ENCODE measurements at regions not wholly inside any gene's neighbourhood (a gene's known extent, or its start where the extent isn't known, plus 50 kb on each side); places are given as distances from the start of the nearest gene placed in this dataset.
A peak's percentile ranks its signal among the peaks of the same experiment; 100 is the strongest.

DNA sequence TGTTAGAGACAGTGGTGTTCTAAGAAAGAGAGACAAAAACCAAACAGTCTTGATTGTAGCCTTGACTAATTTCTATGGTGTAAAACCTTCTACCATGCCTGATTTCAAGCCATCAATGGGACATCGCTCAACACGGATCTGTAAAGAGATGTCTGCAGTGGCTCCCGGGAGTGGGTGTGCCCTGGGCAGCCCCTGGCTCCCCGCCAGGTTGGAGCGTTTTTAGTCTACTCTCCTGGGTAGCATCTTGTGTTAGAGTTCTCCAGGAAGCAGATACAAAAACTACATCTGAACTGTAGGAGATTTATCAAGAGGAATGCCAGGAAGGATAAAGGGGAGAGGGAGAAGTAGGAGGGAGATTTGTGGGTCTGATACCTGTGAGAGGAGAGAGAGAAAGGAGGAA lies 1212.9 kb downstream of the BCL11B start:
- Mint-ChIP-seq H3K9me3 (no peaks in the 10 kb centered on the region), H3K27ac (ENCODE audit: low read depth) (no peak overlapping the region), H3K36me3 (ENCODE audit: insufficient read depth) (peaks cover 2% of the 10 kb centered on the region), H3K4me1 (no peaks in the 10 kb centered on the region), H3K4me3 (no peak overlapping the region), H3K27me3 (no peaks in the 10 kb centered on the region)
- DNase-seq (ENCODE audit: low spot score in 2 of 2) (no peak), ATAC-seq (replicated peaks; ENCODE audit: extremely low read depth, poor library complexity, severe bottlenecking) (no peak)

- DNase-seq (ENCODE audit: low spot score in 2 of 2), result no peak
- Mint-ChIP-seq H3K9me3 (no peaks in the 10 kb centered on the region), H3K4me1 (no peaks in the 10 kb centered on the region), H3K27me3 (no peaks in the 10 kb centered on the region), H3K4me3 (no peak overlapping the region), H3K36me3 (ENCODE audit: insufficient read depth) (no peaks in the 10 kb centered on the region), H3K27ac (ENCODE audit: low read depth) (no peak overlapping the region)
- ATAC-seq (replicated peaks; ENCODE audit: extremely low read depth, poor library complexity, severe bottlenecking), result no peak
Measured at GRCh38 chr14:98062083-98062482, 1209.9 kb downstream of the BCL11B start.

GRCh38 chr14:98069712-98070171 lies 1202.3 kb downstream of the BCL11B start:
- no peaks in the 10 kb centered on the region for H3K4me1 Mint-ChIP-seq
- H3K27ac Mint-ChIP-seq (ENCODE audit: low read depth), result no peak overlapping the region
- ATAC-seq (replicated peaks; ENCODE audit: extremely low read depth, poor library complexity, severe bottlenecking) (no peak), DNase-seq (ENCODE audit: low spot score in 2 of 2) (no peak)
- H3K9me3 Mint-ChIP-seq, result no peaks in the 10 kb centered on the region
- no peaks in the 10 kb centered on the region for H3K27me3 Mint-ChIP-seq
- no peak overlapping the region for H3K4me3 Mint-ChIP-seq
- H3K36me3 Mint-ChIP-seq (ENCODE audit: insufficient read depth), result no peaks in the 10 kb centered on the region

GRCh38 chr14:98070536-98070935 lies 1201.5 kb downstream of the BCL11B start:
- ATAC-seq (replicated peaks; ENCODE audit: extremely low read depth, poor library complexity, severe bottlenecking), result no peak

GRCh38 chr14:98074111-98074510 lies 1197.9 kb downstream of the BCL11B start:
- Mint-ChIP-seq H3K9me3 (no peaks in the 10 kb centered on the region), H3K36me3 (ENCODE audit: insufficient read depth) (no peaks in the 10 kb centered on the region), H3K27ac (ENCODE audit: low read depth) (no peak overlapping the region), H3K4me3 (no peak overlapping the region), H3K27me3 (no peaks in the 10 kb centered on the region), H3K4me1 (no peaks in the 10 kb centered on the region)
- DNase-seq (ENCODE audit: low spot score in 2 of 2) (no peak), ATAC-seq (replicated peaks; ENCODE audit: extremely low read depth, poor library complexity, severe bottlenecking) (no peak)

More at GRCh38 chr14:98070536-98070935, 1201.5 kb downstream of the BCL11B start:
- no peaks in the 10 kb centered on the region for H3K9me3 Mint-ChIP-seq
- no peaks in the 10 kb centered on the region for H3K36me3 Mint-ChIP-seq (ENCODE audit: insufficient read depth)
- no peak for DNase-seq (ENCODE audit: low spot score in 2 of 2)
- H3K4me3 Mint-ChIP-seq, result no peak overlapping the region
- H3K27ac Mint-ChIP-seq (ENCODE audit: low read depth), result no peak overlapping the region
- no peaks in the 10 kb centered on the region for H3K27me3 Mint-ChIP-seq
- H3K4me1 Mint-ChIP-seq, result no peaks in the 10 kb centered on the region

DNA sequence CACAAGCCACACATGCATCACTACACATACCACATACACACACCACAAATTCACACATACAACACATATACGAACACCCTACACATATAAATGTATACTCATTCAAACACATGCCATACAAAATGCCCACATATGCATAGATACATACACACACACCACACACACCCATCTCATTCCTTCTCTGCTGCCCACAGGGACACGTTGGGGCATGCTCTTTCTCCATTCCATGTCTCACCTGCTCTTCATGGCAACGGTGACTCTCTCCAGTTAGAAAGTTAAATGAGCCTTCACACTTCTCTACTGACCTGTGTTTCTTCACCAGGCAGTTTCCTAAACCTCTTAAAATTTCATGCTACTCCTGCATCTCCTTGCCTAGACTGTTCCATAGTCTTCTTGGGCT lies 1194.8 kb downstream of the BCL11B start:
- Mint-ChIP-seq H3K27me3 (no peaks in the 10 kb centered on the region), H3K4me1 (no peaks in the 10 kb centered on the region), H3K36me3 (ENCODE audit: insufficient read depth) (no peaks in the 10 kb centered on the region), H3K4me3 (no peak overlapping the region), H3K27ac (ENCODE audit: low read depth) (no peak overlapping the region), H3K9me3 (no peaks in the 10 kb centered on the region)
- ATAC-seq (replicated peaks; ENCODE audit: extremely low read depth, poor library complexity, severe bottlenecking) (no peak), DNase-seq (ENCODE audit: low spot score in 2 of 2) (no peak)

GRCh38 chr14:98082833-98083232 lies 1189.2 kb downstream of the BCL11B start:
- Mint-ChIP-seq H3K4me1 (no peaks in the 10 kb centered on the region), H3K4me3 (no peak overlapping the region), H3K27ac (ENCODE audit: low read depth) (no peak overlapping the region), H3K36me3 (ENCODE audit: insufficient read depth) (no peaks in the 10 kb centered on the region), H3K27me3 (no peaks in the 10 kb centered on the region), H3K9me3 (no peaks in the 10 kb centered on the region)
- ATAC-seq (replicated peaks; ENCODE audit: extremely low read depth, poor library complexity, severe bottlenecking), result no peak
- no peak for DNase-seq (ENCODE audit: low spot score in 2 of 2)

GRCh38 chr14:98085751-98086150 lies 1186.2 kb downstream of the BCL11B start:
- Mint-ChIP-seq H3K27me3 (no peaks in the 10 kb centered on the region), H3K4me1 (no peaks in the 10 kb centered on the region), H3K36me3 (ENCODE audit: insufficient read depth) (no peaks in the 10 kb centered on the region), H3K27ac (ENCODE audit: low read depth) (no peak overlapping the region), H3K4me3 (no peak overlapping the region), H3K9me3 (no peaks in the 10 kb centered on the region)
- DNase-seq (ENCODE audit: low spot score in 2 of 2) (no peak), ATAC-seq (replicated peaks; ENCODE audit: extremely low read depth, poor library complexity, severe bottlenecking) (no peak)

DNA sequence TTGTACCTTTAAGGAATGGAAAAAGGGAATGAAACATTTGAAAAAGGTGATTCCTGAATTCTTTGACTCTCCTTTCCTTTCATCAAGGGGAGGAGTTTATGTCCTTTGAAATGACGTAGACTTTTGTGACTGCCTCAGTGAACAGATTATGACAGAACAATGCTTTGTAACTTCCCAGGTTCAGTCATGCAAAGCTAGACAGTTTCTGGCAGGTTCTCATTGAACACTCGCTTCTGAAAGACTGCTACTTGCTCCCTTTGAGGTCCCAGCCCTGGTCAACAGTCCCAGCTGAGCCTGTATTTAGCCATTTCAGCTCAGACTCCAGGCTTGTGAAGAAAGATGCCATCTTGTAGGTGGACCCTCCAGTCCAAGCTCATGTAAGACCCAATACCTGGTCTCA lies 1178.9 kb downstream of the BCL11B start:
- H3K27ac Mint-ChIP-seq (ENCODE audit: low read depth), result no peak overlapping the region
- DNase-seq (ENCODE audit: low spot score in 2 of 2) (no peak), ATAC-seq (replicated peaks; ENCODE audit: extremely low read depth, poor library complexity, severe bottlenecking) (no peak)
- H3K9me3 Mint-ChIP-seq, result no peaks in the 10 kb centered on the region
- H3K27me3 Mint-ChIP-seq, result peaks cover 11% of the 10 kb centered on the region
- H3K4me3 Mint-ChIP-seq, result no peak overlapping the region
- H3K4me1 Mint-ChIP-seq, result no peaks in the 10 kb centered on the region
- H3K36me3 Mint-ChIP-seq (ENCODE audit: insufficient read depth), result peaks cover 2% of the 10 kb centered on the region

DNA sequence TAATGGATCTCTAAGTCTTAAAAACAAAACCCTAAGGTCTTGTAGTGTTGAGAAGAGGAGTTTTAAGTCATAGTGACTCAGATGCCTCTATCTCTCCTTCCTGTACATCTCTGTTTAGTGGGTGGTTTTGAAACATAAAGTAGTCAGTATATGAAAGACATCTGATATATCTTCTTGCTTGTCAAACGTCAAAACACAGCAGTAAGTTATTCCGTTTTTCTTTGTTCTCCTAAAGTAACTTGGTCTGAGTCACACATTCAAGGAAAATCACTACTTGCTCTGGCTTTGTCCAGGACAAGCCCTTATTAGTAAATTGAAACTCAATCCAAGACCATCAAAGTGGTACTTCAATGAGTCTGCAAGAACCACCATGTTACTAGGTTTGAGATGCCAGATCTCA lies 1172.5 kb downstream of the BCL11B start:
- peaks cover 4% of the 10 kb centered on the region for H3K9me3 Mint-ChIP-seq
- H3K4me1 Mint-ChIP-seq, result peaks cover 11% of the 10 kb centered on the region
- no peak overlapping the region for H3K4me3 Mint-ChIP-seq
- no peak for DNase-seq (ENCODE audit: low spot score in 2 of 2)
- no peaks in the 10 kb centered on the region for H3K36me3 Mint-ChIP-seq (ENCODE audit: insufficient read depth)
- no peak for ATAC-seq (replicated peaks; ENCODE audit: extremely low read depth, poor library complexity, severe bottlenecking)
- no peak overlapping the region for H3K27ac Mint-ChIP-seq (ENCODE audit: low read depth)
- H3K27me3 Mint-ChIP-seq, result no peaks in the 10 kb centered on the region

DNA sequence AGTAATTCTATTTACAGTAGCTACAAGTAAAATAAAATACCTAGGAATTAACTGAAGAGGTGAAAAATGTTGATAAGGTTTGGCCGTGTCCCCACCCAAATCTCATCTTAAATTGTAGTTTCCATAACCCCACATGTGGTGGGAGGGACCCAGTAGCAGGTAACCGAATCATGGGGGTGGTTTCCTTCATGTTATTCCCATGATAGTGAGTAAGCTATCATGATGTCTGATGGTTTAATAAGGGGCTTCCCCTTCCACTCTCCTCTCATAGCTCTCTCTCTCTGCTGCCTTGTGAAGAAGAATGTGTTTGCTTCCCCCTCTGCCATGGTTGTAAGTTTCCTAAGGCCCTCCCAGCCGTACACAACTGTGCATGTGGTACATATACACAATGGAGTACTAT lies 1170.7 kb downstream of the BCL11B start:
- H3K4me3 Mint-ChIP-seq, result no peak overlapping the region
- peak overlapping the region; percentile 7 for H3K27ac Mint-ChIP-seq (ENCODE audit: low read depth)
- DNase-seq (ENCODE audit: low spot score in 2 of 2), result no peak
- peaks cover 4% of the 10 kb centered on the region for H3K9me3 Mint-ChIP-seq
- no peaks in the 10 kb centered on the region for H3K36me3 Mint-ChIP-seq (ENCODE audit: insufficient read depth)
- peaks cover 11% of the 10 kb centered on the region for H3K4me1 Mint-ChIP-seq
- ATAC-seq (replicated peaks; ENCODE audit: extremely low read depth, poor library complexity, severe bottlenecking), result no peak
- H3K27me3 Mint-ChIP-seq, result no peaks in the 10 kb centered on the region

GRCh38 chr14:98103705-98104104 lies 1168.3 kb downstream of the BCL11B start:
- Mint-ChIP-seq H3K4me1 (peaks cover 6% of the 10 kb centered on the region), H3K27ac (ENCODE audit: low read depth) (no peak overlapping the region), H3K9me3 (no peaks in the 10 kb centered on the region), H3K27me3 (no peaks in the 10 kb centered on the region), H3K4me3 (no peak overlapping the region), H3K36me3 (ENCODE audit: insufficient read depth) (no peaks in the 10 kb centered on the region)
- peak; percentile 91 for ATAC-seq (replicated peaks; ENCODE audit: extremely low read depth, poor library complexity, severe bottlenecking)
- DNase-seq (ENCODE audit: low spot score in 2 of 2), result peak in 1 of 2 donors; percentile 10

GRCh38 chr14:98109326-98109725 lies 1162.7 kb downstream of the BCL11B start:
- Mint-ChIP-seq H3K4me3 (no peak overlapping the region), H3K9me3 (no peaks in the 10 kb centered on the region), H3K27ac (ENCODE audit: low read depth) (no peak overlapping the region), H3K36me3 (ENCODE audit: insufficient read depth) (no peaks in the 10 kb centered on the region), H3K27me3 (no peaks in the 10 kb centered on the region), H3K4me1 (peaks cover 2% of the 10 kb centered on the region)
- DNase-seq (ENCODE audit: low spot score in 2 of 2) (no peak), ATAC-seq (replicated peaks; ENCODE audit: extremely low read depth, poor library complexity, severe bottlenecking) (no peak)

Measured in central memory CD8-positive, alpha-beta T cell (primary cell).